PC-9 (cell line): ENCODE measurements at regions not wholly inside any gene's neighbourhood (a gene's known extent, or its start where the extent isn't known, plus 50 kb on each side); places are given as distances from the start of the nearest gene placed in this dataset.
"Not testable (repeated sequence)": the region's sequence is repeated elsewhere in the genome, so short reads cannot be mapped to it uniquely, and the experiment has no call there.

ENCODE experiments used
- CTCF ChIP-seq: fragments of 200-600 bp; sonication (generic); conservative IDR thresholded peaks from 2 replicates; pipeline ENCODE4 v1.6.1; 2017; ENCODE audit warnings: mixed run types, antibody characterized with exemption, mild to moderate bottlenecking, moderate library complexity
- EZH2 ChIP-seq: fragments of 200-600 bp; sonication (generic); IDR thresholded peaks from 2 replicates; pipeline ENCODE4 v1.8.0; 2017; ENCODE audit warnings: antibody characterized with exemption, low read depth

GRCh38 chr10:45511926-45512325, 137.9 kb downstream of the ALOX5 start:
- not testable (repeated sequence) for TF ChIP-seq EZH2, CTCF
